Kidney epithelial cell (primary cell): ENCODE measurements at regions not wholly inside any gene's neighbourhood (a gene's known extent, or its start where the extent isn't known, plus 50 kb on each side); places are given as distances from the start of the nearest gene placed in this dataset.

Source experiments
- DNase-seq: peaks from one replicate; pipeline ENCODE4 v3.0.0-alpha.2; 2010; ENCODE audit warnings: low read depth
- H3K27me3 ChIP-seq: 2 replicates; pipeline ENCODE4 v1.6.0; 2011; ENCODE audit warnings: low read length; ENCODE audit not compliant: control insufficient read depth, insufficient read depth
- H3K36me3 ChIP-seq: 2 replicates; pipeline ENCODE4 v1.5.1; 2011; ENCODE audit warnings: low read length; ENCODE audit not compliant: control insufficient read depth, insufficient read depth
- H3K4me3 ChIP-seq: 2 replicates; pipeline ENCODE4 v1.5.1; 2011; ENCODE audit warnings: low read depth, mild to moderate bottlenecking, control low read depth, low read length
- CTCF ChIP-seq: IDR thresholded peaks from 2 replicates; pipeline ENCODE4 v1.5.1; 2011; ENCODE audit warnings: mild to moderate bottlenecking, moderate library complexity, low read length, control low read depth, inconsistent platforms; ENCODE audit not compliant: insufficient read depth, poor library complexity, severe bottlenecking

GRCh38 chr15:94970802-94971201 lies 739.4 kb downstream of the MCTP2 start:
- no peak for DNase-seq
- no peak for TF ChIP-seq CTCF
- Histone ChIP-seq H3K36me3 (no peaks in the 10 kb centered on the region), H3K4me3 (no peak overlapping the region), H3K27me3 (no peaks in the 10 kb centered on the region)

- peak; percentile 47 for DNase-seq
- no peak for TF ChIP-seq CTCF
- Histone ChIP-seq H3K27me3 (no peaks in the 10 kb centered on the region), H3K36me3 (no peaks in the 10 kb centered on the region), H3K4me3 (no peak overlapping the region)
Measured at GRCh38 chr15:94972314-94972713, 741.0 kb downstream of the MCTP2 start.

DNA sequence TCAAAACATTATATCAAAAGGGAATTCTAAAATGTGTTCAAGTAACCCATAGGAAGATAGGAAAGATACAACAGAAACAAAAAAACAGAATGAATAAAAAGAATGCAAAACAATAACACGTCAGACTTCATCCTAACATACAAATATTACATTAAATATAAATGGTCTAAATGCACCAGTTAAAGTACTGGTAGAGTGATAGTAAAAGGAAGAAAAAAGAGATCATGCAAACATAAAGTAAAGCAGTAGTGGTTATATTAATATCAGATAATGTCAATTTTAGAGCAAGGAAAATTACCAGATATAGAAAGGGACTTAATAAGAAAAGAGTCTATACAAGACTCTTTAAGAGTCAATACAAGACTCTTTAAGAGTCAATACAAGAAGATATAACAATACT lies 755.7 kb downstream of the MCTP2 start:
- no peak for DNase-seq
- Histone ChIP-seq H3K4me3 (no peak overlapping the region), H3K27me3 (no peaks in the 10 kb centered on the region), H3K36me3 (no peaks in the 10 kb centered on the region)
- no peak for TF ChIP-seq CTCF

GRCh38 chr15:94991718-94992117 lies 760.4 kb downstream of the MCTP2 start:
- no peak overlapping the region for H3K4me3 ChIP-seq
- no peaks in the 10 kb centered on the region for H3K36me3 ChIP-seq
- no peak for TF ChIP-seq CTCF
- H3K27me3 ChIP-seq, result no peaks in the 10 kb centered on the region
- no peak for DNase-seq

- TF ChIP-seq CTCF, result no peak
- H3K36me3 ChIP-seq, result no peaks in the 10 kb centered on the region
- no peak overlapping the region for H3K4me3 ChIP-seq
- H3K27me3 ChIP-seq, result no peaks in the 10 kb centered on the region
- no peak for DNase-seq
Measured at GRCh38 chr15:95009635-95010034, 778.3 kb downstream of the MCTP2 start.

GRCh38 chr15:95013381-95013780 lies 782.0 kb downstream of the MCTP2 start:
- no peak for TF ChIP-seq CTCF
- H3K27me3 ChIP-seq, result no peaks in the 10 kb centered on the region
- no peaks in the 10 kb centered on the region for H3K36me3 ChIP-seq
- no peak overlapping the region for H3K4me3 ChIP-seq
- no peak for DNase-seq
